ENCODE measurements at regions not wholly inside any gene's neighbourhood (a gene's known extent, or its start where the extent isn't known, plus 50 kb on each side); places are given as distances from the start of the nearest gene placed in this dataset.

GRCh38 chr11:96459751-96460150 is 69.9 kb downstream of the JRKL start:
- Histone ChIP-seq H3K36me3 (ENCODE audit: insufficient read depth) (no peaks in the 10 kb centered on the region), H3F3A (replicated peaks; ENCODE audit: low read depth) (0 out of 2 replicates have a peak, but pooled peaks cover 9% of the 10 kb centered on the region), H3K4me1 (ENCODE audit: insufficient read depth) (peaks cover 18% of the 10 kb centered on the region), H3K27ac (ENCODE audit: low read depth) (no peak overlapping the region), H3K79me2 (replicated peaks; ENCODE audit: insufficient read depth) (no peaks in the 10 kb centered on the region), H3K4me3 (no peak overlapping the region), H3K27me3 (ENCODE audit: insufficient read depth) (no peaks in the 10 kb centered on the region), H4K20me1 (replicated peaks; ENCODE audit: insufficient read depth) (no peaks in the 10 kb centered on the region), H2AFZ (no peak overlapping the region), H3K4me2 (no peak overlapping the region), H3K9me2 (ENCODE audit: insufficient read depth) (peaks cover 32% of the 10 kb centered on the region)
- H3K4me1 Mint-ChIP-seq = peaks cover 33% of the 10 kb centered on the region
- no peak for TF ChIP-seq POLR2AphosphoS5 (IDR thresholded peaks at IDR 0.05; ENCODE audit: low read depth)
- no peak for TF ChIP-seq NANOG (IDR thresholded peaks at IDR 0.05; ENCODE audit: borderline replicate concordance)
- TF ChIP-seq, protein P1, sequence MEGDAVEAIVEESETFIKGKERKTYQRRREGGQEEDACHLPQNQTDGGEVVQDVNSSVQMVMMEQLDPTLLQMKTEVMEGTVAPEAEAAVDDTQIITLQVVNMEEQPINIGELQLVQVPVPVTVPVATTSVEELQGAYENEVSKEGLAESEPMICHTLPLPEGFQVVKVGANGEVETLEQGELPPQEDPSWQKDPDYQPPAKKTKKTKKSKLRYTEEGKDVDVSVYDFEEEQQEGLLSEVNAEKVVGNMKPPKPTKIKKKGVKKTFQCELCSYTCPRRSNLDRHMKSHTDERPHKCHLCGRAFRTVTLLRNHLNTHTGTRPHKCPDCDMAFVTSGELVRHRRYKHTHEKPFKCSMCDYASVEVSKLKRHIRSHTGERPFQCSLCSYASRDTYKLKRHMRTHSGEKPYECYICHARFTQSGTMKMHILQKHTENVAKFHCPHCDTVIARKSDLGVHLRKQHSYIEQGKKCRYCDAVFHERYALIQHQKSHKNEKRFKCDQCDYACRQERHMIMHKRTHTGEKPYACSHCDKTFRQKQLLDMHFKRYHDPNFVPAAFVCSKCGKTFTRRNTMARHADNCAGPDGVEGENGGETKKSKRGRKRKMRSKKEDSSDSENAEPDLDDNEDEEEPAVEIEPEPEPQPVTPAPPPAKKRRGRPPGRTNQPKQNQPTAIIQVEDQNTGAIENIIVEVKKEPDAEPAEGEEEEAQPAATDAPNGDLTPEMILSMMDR (conservative IDR thresholded peaks at IDR 0.05; ENCODE audit: low read depth in 2 of 2) = no peak
- TF ChIP-seq JUNB (IDR thresholded peaks at IDR 0.05; ENCODE audit: unreplicated experiment) = no peak
- TF ChIP-seq, protein P2, sequence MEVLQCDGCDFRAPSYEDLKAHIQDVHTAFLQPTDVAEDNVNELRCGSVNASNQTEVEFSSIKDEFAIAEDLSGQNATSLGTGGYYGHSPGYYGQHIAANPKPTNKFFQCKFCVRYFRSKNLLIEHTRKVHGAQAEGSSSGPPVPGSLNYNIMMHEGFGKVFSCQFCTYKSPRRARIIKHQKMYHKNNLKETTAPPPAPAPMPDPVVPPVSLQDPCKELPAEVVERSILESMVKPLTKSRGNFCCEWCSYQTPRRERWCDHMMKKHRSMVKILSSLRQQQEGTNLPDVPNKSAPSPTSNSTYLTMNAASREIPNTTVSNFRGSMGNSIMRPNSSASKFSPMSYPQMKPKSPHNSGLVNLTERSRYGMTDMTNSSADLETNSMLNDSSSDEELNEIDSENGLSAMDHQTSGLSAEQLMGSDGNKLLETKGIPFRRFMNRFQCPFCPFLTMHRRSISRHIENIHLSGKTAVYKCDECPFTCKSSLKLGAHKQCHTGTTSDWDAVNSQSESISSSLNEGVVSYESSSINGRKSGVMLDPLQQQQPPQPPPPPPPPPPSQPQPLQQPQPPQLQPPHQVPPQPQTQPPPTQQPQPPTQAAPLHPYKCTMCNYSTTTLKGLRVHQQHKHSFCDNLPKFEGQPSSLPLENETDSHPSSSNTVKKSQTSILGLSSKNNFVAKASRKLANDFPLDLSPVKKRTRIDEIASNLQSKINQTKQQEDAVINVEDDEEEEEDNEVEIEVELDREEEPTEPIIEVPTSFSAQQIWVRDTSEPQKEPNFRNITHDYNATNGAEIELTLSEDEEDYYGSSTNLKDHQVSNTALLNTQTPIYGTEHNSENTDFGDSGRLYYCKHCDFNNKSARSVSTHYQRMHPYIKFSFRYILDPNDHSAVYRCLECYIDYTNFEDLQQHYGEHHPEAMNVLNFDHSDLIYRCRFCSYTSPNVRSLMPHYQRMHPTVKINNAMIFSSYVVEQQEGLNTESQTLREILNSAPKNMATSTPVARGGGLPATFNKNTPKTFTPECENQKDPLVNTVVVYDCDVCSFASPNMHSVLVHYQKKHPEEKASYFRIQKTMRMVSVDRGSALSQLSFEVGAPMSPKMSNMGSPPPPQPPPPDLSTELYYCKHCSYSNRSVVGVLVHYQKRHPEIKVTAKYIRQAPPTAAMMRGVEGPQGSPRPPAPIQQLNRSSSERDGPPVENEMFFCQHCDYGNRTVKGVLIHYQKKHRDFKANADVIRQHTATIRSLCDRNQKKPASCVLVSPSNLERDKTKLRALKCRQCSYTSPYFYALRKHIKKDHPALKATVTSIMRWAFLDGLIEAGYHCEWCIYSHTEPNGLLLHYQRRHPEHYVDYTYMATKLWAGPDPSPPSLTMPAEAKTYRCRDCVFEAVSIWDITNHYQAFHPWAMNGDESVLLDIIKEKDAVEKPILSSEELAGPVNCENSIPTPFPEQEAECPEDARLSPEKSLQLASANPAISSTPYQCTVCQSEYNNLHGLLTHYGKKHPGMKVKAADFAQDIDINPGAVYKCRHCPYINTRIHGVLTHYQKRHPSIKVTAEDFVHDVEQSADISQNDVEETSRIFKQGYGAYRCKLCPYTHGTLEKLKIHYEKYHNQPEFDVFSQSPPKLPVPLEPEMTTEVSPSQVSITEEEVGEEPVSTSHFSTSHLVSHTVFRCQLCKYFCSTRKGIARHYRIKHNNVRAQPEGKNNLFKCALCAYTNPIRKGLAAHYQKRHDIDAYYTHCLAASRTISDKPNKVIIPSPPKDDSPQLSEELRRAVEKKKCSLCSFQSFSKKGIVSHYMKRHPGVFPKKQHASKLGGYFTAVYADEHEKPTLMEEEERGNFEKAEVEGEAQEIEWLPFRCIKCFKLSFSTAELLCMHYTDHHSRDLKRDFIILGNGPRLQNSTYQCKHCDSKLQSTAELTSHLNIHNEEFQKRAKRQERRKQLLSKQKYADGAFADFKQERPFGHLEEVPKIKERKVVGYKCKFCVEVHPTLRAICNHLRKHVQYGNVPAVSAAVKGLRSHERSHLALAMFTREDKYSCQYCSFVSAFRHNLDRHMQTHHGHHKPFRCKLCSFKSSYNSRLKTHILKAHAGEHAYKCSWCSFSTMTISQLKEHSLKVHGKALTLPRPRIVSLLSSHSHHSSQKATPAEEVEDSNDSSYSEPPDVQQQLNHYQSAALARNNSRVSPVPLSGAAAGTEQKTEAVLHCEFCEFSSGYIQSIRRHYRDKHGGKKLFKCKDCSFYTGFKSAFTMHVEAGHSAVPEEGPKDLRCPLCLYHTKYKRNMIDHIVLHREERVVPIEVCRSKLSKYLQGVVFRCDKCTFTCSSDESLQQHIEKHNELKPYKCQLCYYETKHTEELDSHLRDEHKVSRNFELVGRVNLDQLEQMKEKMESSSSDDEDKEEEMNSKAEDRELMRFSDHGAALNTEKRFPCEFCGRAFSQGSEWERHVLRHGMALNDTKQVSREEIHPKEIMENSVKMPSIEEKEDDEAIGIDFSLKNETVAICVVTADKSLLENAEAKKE (CRISPR knock-in tag; IDR thresholded peaks at IDR 0.05) = no peak
- TF ChIP-seq, protein P3, sequence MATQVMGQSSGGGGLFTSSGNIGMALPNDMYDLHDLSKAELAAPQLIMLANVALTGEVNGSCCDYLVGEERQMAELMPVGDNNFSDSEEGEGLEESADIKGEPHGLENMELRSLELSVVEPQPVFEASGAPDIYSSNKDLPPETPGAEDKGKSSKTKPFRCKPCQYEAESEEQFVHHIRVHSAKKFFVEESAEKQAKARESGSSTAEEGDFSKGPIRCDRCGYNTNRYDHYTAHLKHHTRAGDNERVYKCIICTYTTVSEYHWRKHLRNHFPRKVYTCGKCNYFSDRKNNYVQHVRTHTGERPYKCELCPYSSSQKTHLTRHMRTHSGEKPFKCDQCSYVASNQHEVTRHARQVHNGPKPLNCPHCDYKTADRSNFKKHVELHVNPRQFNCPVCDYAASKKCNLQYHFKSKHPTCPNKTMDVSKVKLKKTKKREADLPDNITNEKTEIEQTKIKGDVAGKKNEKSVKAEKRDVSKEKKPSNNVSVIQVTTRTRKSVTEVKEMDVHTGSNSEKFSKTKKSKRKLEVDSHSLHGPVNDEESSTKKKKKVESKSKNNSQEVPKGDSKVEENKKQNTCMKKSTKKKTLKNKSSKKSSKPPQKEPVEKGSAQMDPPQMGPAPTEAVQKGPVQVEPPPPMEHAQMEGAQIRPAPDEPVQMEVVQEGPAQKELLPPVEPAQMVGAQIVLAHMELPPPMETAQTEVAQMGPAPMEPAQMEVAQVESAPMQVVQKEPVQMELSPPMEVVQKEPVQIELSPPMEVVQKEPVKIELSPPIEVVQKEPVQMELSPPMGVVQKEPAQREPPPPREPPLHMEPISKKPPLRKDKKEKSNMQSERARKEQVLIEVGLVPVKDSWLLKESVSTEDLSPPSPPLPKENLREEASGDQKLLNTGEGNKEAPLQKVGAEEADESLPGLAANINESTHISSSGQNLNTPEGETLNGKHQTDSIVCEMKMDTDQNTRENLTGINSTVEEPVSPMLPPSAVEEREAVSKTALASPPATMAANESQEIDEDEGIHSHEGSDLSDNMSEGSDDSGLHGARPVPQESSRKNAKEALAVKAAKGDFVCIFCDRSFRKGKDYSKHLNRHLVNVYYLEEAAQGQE (IDR thresholded peaks at IDR 0.05; ENCODE audit: unreplicated experiment) = no peak
- TF ChIP-seq CREB1 (CRISPR knock-in tag; IDR thresholded peaks at IDR 0.05; ENCODE audit: low read depth) = no peak
- no peak for TF ChIP-seq ZNF331 (CRISPR knock-in tag; IDR thresholded peaks at IDR 0.05; ENCODE audit: low read depth)
- TF ChIP-seq EZH2phosphoT487 (IDR thresholded peaks at IDR 0.05; ENCODE audit: unreplicated experiment) = no peak
- TF ChIP-seq, protein P4, sequence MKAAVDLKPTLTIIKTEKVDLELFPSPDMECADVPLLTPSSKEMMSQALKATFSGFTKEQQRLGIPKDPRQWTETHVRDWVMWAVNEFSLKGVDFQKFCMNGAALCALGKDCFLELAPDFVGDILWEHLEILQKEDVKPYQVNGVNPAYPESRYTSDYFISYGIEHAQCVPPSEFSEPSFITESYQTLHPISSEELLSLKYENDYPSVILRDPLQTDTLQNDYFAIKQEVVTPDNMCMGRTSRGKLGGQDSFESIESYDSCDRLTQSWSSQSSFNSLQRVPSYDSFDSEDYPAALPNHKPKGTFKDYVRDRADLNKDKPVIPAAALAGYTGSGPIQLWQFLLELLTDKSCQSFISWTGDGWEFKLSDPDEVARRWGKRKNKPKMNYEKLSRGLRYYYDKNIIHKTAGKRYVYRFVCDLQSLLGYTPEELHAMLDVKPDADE (IDR thresholded peaks at IDR 0.05) = no peak
- no peak for TF ChIP-seq ZNF114 (CRISPR knock-in tag; IDR thresholded peaks at IDR 0.05)
- no peak for TF ChIP-seq STAT1 (IDR thresholded peaks at IDR 0.05; ENCODE audit: unreplicated experiment)
- no peak for TF ChIP-seq EZH2 (IDR thresholded peaks at IDR 0.05; ENCODE audit: low read depth, unreplicated experiment)
- DNase-seq (ENCODE audit: low spot score) (no peak), ATAC-seq (no peak)
- H3K4me3 Mint-ChIP-seq = no peak overlapping the region
- peaks cover 4% of the 10 kb centered on the region for H3K27me3 Mint-ChIP-seq (ENCODE audit: insufficient read depth, low read depth, poor library complexity)
- H3K9me3 Mint-ChIP-seq = peaks cover 27% of the 10 kb centered on the region
- no peak overlapping the region for H3K27ac Mint-ChIP-seq
- peaks cover 32% of the 10 kb centered on the region for H3K36me3 Mint-ChIP-seq (ENCODE audit: low read depth)

Measured in GM23338 (cell line).